ENCODE measurements at regions not wholly inside any gene's neighbourhood (a gene's known extent, or its start where the extent isn't known, plus 50 kb on each side); places are given as distances from the start of the nearest gene placed in this dataset.

DNA sequence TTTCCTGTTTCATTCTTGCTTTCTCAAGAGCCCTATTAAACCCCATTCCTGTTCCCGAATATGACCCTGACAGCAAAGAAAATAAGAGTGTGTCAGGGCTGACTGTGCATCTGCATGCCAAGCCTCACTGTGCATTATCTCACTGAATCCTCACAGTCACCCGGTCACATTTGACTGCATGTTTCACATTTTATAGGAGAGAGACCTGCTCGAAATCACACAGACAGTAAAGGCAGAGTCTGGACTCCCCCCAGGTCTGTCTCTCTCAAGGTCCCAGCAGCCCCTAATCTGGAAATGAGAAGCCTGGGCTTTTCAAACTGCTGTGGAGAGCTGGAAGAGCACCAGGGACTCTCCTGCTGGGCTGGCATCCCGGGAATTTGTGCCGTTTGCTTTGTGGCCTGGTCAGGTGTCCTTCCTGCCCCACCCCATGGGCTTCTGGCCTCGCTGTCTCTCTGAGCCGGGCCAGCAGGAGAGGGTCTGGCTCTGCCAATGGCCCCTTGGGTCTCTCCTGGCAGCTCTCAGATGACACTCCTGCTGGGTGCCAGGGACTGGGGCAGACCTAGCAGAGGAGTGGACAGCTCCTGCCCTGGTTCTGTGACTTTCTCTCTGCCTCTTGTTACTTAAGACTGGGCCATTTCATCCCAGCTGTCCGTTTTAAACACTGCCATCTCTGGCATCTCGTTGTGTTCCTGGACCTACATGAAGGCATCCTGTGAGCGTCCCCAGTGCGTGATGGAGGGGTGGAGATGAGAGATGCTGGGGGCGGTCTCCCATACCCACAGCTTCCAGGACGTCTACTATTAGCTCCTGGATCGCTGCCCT lies 173.6 kb downstream of the ARHGAP12 start:
- no peak for DNase-seq

DNA sequence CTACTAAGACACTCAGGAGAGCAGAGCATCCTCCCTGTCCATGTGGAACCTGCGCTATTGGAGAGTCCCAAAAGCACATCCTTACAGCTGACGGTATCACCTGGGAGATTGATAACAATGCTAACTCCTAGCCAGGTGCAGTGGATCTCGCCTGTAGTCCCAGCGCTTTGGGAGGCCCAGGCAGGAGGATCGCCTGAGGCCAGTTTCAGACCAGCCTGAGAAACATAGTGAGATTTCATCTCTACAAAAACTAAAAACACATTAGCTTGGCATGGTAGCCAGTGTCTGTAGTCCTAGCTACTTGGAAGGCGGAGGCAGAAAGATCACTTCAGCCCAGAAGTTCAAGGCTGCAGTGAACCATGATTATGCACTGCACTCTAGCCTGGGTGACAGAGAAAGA lies 174.9 kb downstream of the ARHGAP12 start:
- DNase-seq, result no peak

DNA sequence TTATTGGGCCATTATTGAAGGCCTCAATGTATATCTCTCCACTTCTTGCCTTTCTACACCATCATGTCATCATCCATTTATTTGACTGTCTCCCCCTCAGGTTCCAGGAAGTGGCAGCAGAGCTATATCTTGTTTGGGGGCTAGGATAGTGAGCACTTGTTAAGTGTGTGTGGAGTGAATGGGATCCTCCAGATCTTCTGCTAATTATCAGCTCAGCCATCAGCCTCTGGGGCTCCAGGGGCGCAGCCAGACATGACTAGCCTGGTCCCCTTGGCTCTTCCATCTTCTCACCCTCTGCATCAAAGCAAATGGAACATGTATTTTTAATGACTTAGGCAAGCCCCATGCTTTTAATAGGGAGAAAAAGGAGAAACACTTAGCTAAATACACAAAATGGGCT lies 176.5 kb downstream of the ARHGAP12 start:
- no peak for DNase-seq

DNA sequence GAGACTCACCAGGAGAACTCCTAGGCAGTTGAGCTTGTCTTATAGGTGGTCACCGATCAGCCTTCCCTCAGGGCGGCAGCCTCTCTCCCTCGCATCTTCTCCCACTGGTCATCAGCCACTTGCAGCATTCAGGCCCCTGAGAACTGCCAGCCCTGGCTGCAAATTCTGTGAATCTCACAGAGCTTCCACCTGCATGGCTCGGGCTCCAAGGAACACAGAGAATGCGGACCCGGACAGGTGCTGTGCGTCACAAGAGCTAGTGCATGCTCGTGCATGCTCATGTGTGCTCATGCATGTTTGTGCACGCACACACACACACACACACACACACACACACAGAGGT lies 176.9 kb downstream of the ARHGAP12 start:
- no peak for DNase-seq

DNA sequence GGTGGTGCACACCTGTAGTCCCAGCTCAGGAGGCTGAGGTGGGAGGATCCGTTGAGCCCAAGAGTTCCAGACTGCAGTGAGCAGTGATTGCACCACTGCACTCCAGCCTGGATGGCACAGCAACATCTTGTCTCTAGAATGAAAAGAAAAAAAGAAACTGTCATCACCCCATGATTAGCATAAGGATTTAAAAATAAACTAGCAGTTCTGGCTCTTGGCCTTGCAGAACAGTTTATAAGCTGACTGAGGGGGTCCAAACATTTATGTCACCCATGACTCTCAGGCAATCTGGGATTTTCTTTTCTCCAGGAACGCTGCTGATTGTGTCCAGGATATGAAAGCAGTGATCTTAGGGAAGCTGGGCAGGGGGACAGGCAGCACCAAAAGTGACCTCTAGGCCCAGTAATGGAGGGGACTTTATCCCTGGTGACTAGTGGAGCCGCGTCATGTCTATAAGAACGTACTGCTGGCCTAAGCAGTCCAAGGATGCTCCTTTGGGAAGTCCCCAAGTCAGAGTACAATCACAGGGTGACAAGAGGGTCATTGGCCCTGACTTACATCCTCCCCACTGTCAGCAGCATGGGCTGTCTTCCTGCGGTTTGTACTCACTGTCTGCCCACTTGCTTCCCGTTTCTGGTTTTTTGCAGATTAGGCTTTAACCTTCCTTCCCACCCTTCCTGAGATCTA lies 177.4 kb downstream of the ARHGAP12 start:
- DNase-seq, result no peak

DNA sequence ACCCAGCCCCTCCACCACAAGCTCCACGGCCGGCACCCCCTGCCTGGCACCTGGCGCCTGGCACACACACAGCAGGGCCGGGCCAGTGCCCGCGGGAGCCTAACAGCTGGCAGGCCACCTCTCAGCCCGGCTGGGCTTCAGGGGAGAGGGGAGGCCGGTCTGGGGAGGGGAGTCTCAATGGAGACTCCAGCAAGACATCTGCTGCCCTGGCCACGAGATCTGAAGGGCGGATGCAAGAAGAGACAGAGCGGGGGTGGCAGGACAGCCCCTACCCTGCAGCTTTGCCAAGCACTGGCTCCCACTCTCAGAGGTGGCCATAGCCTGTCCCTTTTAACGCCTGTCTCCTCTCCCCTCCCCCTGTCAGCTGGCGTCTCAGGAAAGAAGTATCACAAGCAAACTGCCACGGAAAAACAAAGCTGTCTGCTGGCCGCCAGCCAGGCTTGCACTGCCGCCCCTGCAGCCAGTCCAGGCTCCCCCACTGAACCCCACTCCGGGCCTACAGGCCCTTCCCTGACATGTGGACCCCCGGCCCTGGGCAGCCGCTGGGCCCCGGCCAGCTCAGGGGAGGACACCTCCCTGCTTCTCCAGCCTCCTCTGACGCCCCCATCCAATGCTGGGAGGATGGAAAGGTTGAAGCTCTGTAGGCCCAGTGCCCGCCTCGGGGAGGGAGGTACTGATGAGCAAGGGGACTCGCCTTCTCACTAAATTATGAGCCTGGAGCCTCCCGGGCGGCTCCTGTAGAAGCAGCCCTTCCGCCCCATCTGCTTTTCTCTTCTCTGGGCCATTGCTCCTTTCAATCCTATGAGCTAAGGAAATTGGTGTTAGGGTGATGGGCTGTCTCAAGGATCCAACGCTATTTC lies 178.4 kb downstream of the ARHGAP12 start:
- DNase-seq, result no peak

DNA sequence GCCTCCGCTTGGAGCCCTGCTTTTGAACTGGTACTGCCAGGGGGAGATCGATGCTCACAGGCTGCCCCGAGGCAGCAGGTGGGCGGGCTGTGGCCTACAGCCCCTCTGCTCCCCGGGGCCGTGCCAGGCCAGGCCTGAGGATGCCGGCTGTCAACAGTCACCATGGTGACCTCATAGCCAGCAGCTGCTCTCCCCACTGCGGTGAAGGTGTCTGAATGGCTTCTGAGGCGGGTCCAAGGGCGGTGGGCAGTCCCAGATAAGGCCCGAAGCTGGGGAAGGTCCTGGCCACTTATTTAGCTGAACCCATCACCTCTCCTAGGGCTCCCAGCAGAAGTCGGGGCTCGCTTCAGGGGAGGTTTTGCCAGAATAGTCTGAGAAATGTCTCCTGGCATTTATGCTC lies 179.3 kb downstream of the ARHGAP12 start:
- no peak for DNase-seq

DNA sequence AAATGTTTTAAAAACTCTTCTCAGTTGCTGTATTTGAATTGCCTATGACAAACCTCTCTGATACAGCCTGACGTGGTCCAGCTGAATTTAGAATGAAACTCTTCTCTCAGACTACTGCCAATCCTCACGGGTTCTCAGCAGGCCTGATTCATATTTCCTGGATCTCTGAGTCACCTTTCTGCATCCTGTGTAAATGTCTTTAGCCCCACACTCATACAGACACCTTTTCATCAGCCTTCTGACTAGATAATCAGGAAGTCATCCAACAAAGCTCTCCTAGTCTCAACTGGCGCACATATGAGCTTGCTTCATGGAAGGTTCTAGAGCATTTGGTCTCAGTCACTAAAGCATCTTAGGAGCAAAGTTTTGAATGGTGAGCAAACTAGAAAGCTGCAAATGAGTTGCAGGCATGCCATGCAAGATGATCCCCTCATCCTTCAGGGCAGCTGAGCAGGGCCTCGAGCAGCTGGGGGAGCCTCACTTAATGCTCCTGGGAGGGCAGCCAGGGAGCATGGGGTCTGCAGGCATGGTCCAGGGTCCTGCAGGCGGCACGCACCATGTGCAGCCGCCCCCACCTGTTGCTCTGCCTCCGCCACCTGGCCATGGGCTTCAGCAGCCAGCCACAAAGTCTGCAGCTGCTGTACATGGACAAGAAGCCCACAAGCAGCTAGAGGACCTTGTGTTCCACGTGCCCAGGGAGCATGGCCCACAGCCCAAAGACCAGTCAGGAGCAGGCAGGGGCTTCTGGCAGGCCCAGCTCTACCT lies 182.8 kb downstream of the ARHGAP12 start:
- DNase-seq, result peak; percentile 52 to 55

DNA sequence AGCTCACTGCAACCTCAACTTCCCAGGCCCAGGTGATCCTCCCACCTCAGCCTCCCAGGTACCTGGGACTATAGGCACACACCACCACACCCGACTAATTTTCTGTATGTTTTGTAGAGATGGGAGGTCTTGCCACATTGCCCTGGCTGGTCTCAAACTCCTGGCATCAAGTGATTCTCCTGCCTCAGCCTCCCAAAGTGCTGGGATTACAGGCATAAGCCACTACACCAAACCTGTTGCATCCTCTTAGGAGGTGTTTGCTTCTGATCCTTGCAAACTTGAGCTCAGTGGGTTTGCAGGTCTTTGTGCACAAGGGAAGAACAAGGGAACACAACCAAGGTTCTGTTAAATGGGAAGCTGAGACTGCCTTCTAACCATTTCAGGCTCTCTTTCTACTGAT lies 184.6 kb downstream of the ARHGAP12 start:
- no peak for DNase-seq

DNA sequence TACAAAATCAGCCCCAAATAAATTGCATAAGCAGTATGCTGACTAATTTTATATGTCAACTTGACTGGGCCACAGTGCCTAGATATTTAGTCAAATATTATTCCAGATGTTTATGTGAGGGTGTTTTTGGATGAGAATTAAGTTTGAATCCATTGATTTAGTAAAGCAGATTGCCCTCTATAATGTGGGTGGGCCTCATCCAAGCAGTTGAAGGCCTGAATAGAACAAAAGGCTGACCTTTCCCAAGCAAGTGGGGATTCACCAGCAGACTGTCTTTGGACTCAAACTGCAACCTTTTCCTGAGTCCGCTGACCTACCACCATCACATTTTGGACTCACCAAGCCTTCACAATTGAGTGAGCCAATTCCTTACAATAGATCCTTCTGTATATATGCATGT lies 186.4 kb downstream of the ARHGAP12 start:
- no peak for DNase-seq

DNA sequence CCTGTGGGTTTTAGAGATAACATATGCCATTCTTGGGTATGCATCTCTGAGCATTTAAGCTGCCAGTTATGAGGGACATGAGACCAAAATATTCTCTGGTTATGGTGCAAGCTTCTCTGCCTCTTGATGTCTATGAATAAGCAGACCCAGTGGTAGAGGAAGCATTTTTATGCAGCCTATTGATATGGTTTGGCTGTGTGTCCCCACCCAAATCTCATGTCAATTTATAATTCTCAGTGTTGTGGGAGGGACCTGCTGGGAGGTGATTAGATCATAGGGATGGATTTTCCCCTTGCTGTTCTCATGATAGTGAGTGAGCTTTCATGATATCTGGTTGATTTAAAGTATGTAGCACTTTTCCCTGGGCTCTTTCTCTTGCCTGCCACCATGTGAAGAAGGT lies 187.2 kb downstream of the ARHGAP12 start:
- no peak for DNase-seq

DNA sequence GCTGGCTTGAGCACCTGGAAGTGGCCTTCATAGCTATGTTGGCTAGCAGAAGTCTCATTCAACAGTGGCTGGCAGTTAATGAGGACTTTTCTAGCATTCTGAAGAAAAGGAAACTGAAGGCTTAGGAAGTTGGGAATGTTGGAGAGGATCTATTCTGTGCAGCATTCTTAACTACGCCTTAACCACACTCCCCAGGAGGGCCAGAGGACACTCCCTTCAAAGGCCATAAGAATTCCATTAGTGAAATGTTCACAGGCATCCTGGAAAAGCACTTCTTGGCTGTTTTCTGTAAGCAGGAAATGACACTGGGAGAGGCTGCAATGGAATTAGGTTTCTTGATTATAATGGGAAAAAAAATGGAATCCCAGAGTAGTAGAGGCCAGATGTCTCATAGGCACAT lies 188.9 kb downstream of the ARHGAP12 start:
- no peak for DNase-seq

DNA sequence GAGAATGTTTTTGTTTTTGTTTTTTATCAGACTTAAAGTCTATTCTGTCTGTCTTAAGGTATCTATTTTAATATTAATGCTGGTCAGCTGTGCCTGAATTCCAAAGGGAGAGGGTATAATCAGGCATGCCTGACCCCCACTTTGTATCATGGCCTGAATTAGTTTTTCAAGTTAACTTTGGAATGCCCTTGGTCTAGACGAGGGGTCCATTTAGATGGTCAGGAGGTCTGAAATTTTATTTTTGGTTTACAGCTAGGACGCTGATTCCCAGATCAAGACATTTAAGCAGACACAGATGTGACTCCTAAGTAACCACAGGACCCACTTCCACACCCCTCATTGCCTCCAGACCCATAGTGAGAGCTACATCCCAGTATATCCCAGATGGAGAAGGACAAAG lies 189.5 kb downstream of the ARHGAP12 start:
- DNase-seq, result no peak

DNA sequence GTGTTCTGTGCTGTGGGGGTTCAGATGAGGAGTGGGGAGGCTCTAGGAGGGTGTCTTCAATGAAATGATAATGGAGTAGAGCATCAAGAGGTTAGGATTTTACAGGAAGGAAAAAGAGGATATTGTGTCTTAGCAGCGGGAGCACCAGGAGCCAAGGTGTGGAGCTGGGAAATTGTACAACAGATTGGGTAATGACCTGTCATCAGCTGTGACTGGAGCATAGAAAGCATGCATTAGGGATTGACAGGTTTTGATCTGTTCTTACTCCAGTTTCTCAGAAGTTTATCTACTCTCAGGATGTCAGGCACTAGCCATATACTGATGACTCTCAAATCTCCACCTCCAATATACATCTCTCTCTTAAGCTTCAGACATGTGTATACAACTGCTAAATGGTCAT lies 196.9 kb downstream of the ARHGAP12 start:
- no peak for DNase-seq

DNA sequence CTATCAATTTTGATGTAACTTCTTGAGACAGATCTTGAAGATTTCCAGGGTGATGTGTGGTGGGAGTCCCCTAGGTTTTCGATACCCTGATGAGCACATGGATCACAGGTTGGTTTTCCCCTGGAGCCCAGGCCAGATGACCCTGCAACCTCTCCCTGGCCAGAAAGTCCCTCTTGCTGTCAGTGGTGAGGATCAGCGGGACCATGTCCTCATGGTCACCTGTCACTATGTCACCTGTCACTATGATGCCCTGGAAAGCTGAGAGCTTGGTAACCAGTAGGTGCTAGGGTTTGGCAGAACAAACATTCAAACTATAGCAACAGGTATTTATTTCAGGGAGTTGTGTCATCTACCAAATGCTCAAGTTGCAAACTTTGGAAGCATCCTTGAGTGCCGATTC lies 197.9 kb downstream of the ARHGAP12 start:
- no peak for DNase-seq

DNA sequence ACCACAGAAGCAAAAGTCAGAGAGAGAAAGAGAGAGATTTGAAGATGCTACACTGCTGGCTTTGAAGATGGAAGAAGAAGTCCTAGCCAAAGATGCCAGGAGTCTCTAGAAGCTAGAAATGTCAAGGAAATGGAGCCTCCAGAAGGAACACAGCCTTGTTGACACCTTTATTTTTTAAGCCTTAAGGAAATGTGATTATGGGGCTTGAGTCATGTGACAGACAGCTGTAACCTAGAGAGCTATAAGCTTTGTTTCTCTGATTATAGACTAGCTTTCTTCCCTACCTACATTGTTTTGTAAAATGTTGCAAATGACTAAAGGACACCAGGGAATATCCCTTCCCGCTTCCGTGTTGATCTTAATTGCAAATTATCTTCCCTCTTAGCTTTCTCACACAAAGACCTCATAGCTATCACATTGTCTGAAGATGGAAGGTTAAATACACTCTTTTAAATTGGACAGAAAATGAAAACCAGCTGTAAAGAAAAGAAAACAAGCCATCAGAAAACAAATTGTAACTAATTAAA lies 199.9 kb downstream of the ARHGAP12 start:
- no peak for DNase-seq

DNA sequence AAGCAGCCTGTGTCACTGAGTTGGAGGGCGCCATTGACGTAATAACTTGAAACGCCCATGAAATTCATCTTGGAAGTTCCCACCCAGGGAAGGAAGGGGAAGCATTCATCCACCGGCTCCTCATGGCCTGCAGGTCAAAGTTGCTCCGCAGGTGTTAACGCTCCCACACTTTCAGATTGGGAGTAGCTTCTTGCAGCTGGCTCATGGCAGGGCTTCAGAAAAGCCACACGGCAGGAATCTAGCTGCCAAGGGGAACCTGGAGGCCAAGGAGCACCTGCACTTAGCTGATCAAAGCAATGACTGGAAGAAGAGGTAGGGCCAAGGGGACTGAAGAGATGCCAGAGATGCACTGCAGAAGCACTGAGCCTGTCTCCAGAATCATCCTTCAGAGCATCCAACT lies 203.2 kb downstream of the ARHGAP12 start:
- no peak for DNase-seq

DNA sequence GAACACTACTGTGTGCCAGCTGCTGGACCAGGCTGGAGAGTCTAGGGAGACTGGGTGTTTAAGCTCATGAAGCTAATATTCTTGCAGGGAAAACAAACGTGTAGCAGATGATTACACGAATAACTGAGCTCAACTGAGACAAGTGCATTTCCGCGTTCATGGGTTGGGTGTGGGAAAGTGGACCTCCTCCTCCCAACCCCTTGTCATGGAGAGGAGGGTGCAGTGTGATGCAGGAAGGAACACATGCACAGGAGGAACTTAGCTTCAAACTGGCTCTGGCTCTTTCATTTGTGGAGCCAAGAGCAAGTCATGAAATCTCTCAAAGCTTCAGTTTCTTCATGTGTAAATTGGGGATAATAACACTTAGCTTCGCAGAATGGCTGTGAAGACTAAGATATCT lies 204.3 kb downstream of the ARHGAP12 start:
- no peak for DNase-seq

DNA sequence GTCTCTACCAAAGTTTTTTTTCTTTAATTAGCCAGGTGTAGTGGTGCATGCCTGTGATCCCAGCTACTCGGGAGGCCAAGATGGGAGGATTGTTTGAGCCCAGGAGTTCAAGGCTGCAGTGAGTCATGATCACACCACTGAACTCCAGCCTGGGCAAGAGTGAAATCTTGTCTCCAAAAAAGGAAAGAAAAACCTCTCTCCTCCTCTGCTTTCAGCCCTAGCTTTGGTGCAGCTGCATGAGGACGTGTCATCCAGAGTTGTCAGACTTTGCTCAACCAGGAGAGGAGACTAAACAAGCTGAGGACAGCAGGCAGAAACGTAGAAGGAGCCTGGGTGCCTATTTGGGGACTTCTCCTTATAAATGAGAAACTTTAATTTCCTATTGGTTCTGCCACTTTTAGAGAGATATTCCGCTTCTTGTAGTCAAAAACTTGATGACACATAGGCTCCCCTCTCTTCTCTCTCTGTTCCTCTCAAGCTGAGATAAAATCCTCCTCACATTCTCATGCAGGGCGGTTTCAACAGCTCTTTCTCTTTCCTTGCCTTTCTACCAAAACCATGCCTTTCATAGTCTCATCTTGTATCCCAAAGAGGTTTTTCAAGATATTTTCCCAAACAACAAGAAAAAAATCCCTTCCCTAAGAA lies 205.4 kb downstream of the ARHGAP12 start:
- DNase-seq, result no peak

DNA sequence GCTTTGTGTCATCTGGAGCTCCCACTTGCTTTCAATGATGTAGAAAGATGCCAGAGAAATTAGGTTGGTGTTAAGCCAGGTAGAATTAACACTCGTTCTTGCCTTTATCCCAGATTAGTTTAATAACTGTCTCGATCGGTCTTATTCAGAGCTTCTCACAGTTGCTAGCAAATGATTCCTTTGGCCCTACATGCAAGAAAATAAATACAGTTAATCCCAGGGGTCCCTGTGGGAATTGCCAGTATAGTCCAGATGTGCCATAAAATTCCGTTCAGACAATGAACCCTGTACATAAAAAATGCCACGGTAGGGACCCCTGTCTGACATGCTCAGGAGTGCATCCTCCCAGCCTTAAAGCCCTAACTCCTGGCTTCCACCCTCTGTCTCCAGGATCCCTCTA lies 207.5 kb downstream of the ARHGAP12 start:
- no peak for DNase-seq

DNA sequence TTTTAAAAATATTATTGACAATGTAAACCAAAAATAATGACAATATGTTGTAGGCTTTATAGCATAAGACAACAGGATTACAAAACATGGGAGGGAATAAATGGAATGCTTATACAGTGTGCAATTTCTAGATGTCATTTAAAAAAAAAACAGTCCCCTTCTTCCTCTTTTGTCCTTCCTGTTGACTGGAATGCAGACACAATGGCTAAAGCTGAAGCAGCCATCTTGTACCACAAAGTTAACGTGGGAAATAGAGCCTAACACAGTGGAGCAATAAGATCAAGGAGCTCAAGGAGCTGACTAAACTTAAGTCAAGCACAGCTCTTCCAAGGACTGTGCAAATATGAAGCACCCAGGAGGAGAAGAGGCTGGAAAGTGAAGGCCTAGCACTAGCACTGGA lies 208.1 kb downstream of the ARHGAP12 start:
- DNase-seq, result no peak

DNA sequence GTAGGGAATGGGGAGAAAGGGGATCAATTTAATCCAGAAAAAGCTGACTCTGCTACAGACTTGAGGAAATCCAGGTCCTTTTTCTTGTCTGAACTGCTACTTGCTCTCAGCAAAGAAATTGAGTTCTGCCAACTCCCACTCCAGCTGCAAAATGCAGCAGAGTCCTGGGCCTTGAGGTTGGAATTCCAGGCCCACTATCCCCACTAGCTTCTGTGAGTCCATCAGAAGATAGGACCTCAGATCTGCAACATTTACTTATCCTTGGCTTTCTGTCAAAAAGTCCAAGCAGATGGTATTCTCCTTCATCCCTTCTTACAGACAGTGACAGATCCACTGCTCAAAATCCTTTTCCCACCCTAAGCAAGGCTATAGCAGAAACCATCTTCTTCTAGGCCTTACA lies 219.2 kb downstream of the ARHGAP12 start:
- no peak for DNase-seq

Data from activated CD4-positive, alpha-beta T cell treated with anti-CD3 and anti-CD28 coated beads for 4 hours (primary cell).